HEK293T (cell line): ENCODE measurements at regions not wholly inside any gene's neighbourhood (a gene's known extent, or its start where the extent isn't known, plus 50 kb on each side); places are given as distances from the start of the nearest gene placed in this dataset.

Source experiments
- CTCF ChIA-PET: fragments of 350-600 bp; formaldehyde crosslinking; extraction: SDS; loops from one replicate; lab custom pipeline; 2021; ENCODE audit warnings: antibody characterized with exemption, inconsistent platforms; lab: Yijun Ruan, JAX
- POLR2A ChIA-PET: fragments of 350-600 bp; formaldehyde crosslinking; extraction: SDS; loops from one replicate; lab custom pipeline; 2020; ENCODE audit warnings: antibody characterized with exemption, inconsistent platforms; lab: Yijun Ruan, JAX
- DNase-seq: peaks from one replicate; pipeline ENCODE4 v3.0.0; 2012; ENCODE audit warnings: mixed read lengths; ENCODE audit errors: extremely low spot score
- ARNT ChIP-seq: fragments of 450-650 bp; IDR thresholded peaks from 2 replicates; pipeline ENCODE4 v1.6.1; 2017; ENCODE audit warnings: mild to moderate bottlenecking
- BHLHE40 ChIP-seq: fragments of 450-650 bp; IDR thresholded peaks from 2 replicates; pipeline ENCODE4 v1.6.1; 2016; ENCODE audit warnings: mild to moderate bottlenecking, moderate library complexity, borderline replicate concordance
- CTBP1 ChIP-seq: fragments of 450-650 bp; IDR thresholded peaks from 2 replicates; pipeline ENCODE4 v1.6.1; 2016; ENCODE audit warnings: borderline replicate concordance
- ELF4 ChIP-seq: fragments of 450-650 bp; IDR thresholded peaks from 2 replicates; pipeline ENCODE4 v1.6.1; 2017; ENCODE audit warnings: antibody characterized with exemption
- FOXA1 ChIP-seq: fragments of 450-650 bp; IDR thresholded peaks from 2 replicates; pipeline ENCODE4 v1.6.1; 2016; ENCODE audit warnings: mild to moderate bottlenecking
- FOXK2 ChIP-seq: fragments of 450-650 bp; IDR thresholded peaks from 2 replicates; pipeline ENCODE4 v1.6.1; 2016; ENCODE audit warnings: mild to moderate bottlenecking
- FOXM1 ChIP-seq: fragments of 450-650 bp; IDR thresholded peaks from 2 replicates; pipeline ENCODE4 v1.6.1; 2017; ENCODE audit warnings: mild to moderate bottlenecking, borderline replicate concordance
- HDGF ChIP-seq: fragments of 450-650 bp; IDR thresholded peaks from 2 replicates; pipeline ENCODE4 v1.6.1; 2017; ENCODE audit warnings: antibody characterized with exemption, borderline replicate concordance
- L3MBTL2 ChIP-seq: fragments of 450-650 bp; conservative IDR thresholded peaks from 2 replicates; pipeline ENCODE4 v1.6.1; 2016; ENCODE audit warnings: mild to moderate bottlenecking
- LEF1 ChIP-seq: fragments of 450-650 bp; IDR thresholded peaks from 2 replicates; pipeline ENCODE4 v1.6.1; 2017; ENCODE audit warnings: mild to moderate bottlenecking, borderline replicate concordance
- NFRKB ChIP-seq: fragments of 450-650 bp; IDR thresholded peaks from 2 replicates; pipeline ENCODE4 v1.6.1; 2016; ENCODE audit warnings: mild to moderate bottlenecking, moderate library complexity
- SP1 ChIP-seq: fragments of 450-650 bp; IDR thresholded peaks from 2 replicates; pipeline ENCODE4 v1.6.1; 2017
- SUZ12 ChIP-seq: fragments of 450-650 bp; IDR thresholded peaks from 2 replicates; pipeline ENCODE4 v1.6.1; 2016; ENCODE audit warnings: mild to moderate bottlenecking
- TARDBP ChIP-seq: fragments of 450-650 bp; IDR thresholded peaks from 2 replicates; pipeline ENCODE4 v1.6.1; 2016
- ZNF384 ChIP-seq: fragments of 450-650 bp; IDR thresholded peaks from 2 replicates; pipeline ENCODE4 v1.6.1; 2016
- TF ChIP-seq, protein P1 (sequence below): fragments of 450-650 bp; IDR thresholded peaks from 2 replicates; pipeline ENCODE4 v1.6.1; 2016

- DNase-seq = no peak
- ChIA-PET POLR2A (no interaction called here), CTCF (no interaction called here)
- no peak for TF ChIP-seq FOXK2
- TF ChIP-seq ELF4 = no peak
- no peak for TF ChIP-seq FOXM1
- TF ChIP-seq, protein P1, sequence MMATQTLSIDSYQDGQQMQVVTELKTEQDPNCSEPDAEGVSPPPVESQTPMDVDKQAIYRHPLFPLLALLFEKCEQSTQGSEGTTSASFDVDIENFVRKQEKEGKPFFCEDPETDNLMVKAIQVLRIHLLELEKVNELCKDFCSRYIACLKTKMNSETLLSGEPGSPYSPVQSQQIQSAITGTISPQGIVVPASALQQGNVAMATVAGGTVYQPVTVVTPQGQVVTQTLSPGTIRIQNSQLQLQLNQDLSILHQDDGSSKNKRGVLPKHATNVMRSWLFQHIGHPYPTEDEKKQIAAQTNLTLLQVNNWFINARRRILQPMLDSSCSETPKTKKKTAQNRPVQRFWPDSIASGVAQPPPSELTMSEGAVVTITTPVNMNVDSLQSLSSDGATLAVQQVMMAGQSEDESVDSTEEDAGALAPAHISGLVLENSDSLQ = no peak
Observed at GRCh38 chr12:73452672-73453469, 1084.8 kb upstream of the ATXN7L3B start.

- ChIA-PET POLR2A (no interaction called here), CTCF (no interaction called here)
- TF ChIP-seq SUZ12 (no peak), ELF4 (no peak), L3MBTL2 (no peak), ZNF384 (no peak), NFRKB (no peak), SP1 (no peak), HDGF (no peak), FOXA1 (no peak), BHLHE40 (no peak), FOXM1 (no peak), FOXK2 (no peak), LEF1 (no peak), ARNT (no peak), TARDBP (no peak), CTBP1 (no peak)
- TF ChIP-seq, protein P1 = no peak
- DNase-seq = no peak
Observed at GRCh38 chr12:73460212-73460611, 1077.4 kb upstream of the ATXN7L3B start.

GRCh38 chr12:73465106-73465505, 1072.5 kb upstream of the ATXN7L3B start:
- ChIA-PET POLR2A (no interaction called here), CTCF (no interaction called here)
- TF ChIP-seq FOXA1 = no peak
- TF ChIP-seq BHLHE40 = no peak
- TF ChIP-seq ZNF384 = no peak
- TF ChIP-seq ELF4 = no peak
- TF ChIP-seq, protein P1 = no peak
- TF ChIP-seq LEF1 = no peak
- no peak for DNase-seq

GRCh38 chr12:73486256-73486655, 1051.4 kb upstream of the ATXN7L3B start:
- ChIA-PET POLR2A (no interaction called here), CTCF (no interaction called here)
- no peak for TF ChIP-seq NFRKB
- no peak for TF ChIP-seq SP1
- TF ChIP-seq L3MBTL2 = no peak
- no peak for TF ChIP-seq FOXA1
- TF ChIP-seq SUZ12 = no peak
- TF ChIP-seq ZNF384 = no peak
- TF ChIP-seq ELF4 = no peak
- no peak for TF ChIP-seq TARDBP
- no peak for TF ChIP-seq BHLHE40
- TF ChIP-seq LEF1 = no peak
- TF ChIP-seq, protein P1 = no peak
- TF ChIP-seq FOXM1 = no peak
- TF ChIP-seq HDGF = no peak
- TF ChIP-seq FOXK2 = no peak
- TF ChIP-seq ARNT = no peak
- no peak for TF ChIP-seq CTBP1
- no peak for DNase-seq

DNA sequence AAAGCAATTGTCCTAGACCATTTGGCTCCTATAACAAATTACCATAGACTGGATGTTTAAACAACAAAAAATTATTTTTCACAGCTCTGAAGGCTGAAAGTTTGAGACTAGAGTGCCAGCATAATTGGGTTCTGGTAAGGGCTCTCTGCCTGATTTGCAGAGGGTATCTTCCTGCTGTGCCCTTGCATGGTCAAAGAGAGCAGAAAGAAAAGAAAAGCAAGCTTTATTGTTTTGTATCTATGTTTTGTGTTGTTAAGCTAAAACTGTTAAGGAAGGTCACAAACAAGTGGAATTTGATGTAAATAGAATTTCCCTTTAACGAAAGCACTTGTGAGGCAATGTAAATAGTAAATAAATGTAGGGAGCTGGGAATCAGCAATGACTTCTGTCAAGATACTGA, 1031.0 kb upstream of the ATXN7L3B start:
- DNase-seq = no peak
- ChIA-PET CTCF (interaction anchor here (0.6 kb wide), 1 partner anchor 127 kb away, joined by 3 read pairs; no protein-coding TSS in a partner anchor), POLR2A (no interaction called here)
- TF ChIP-seq ELF4 (no peak), SUZ12 (no peak), ZNF384 (no peak), L3MBTL2 (no peak), BHLHE40 (no peak), NFRKB (no peak), FOXK2 (no peak), FOXA1 (no peak), ARNT (no peak), TARDBP (no peak), HDGF (no peak), FOXM1 (no peak), LEF1 (no peak), CTBP1 (no peak), SP1 (no peak)
- TF ChIP-seq, protein P1 = no peak
